ENCODE measurements at regions not wholly inside any gene's neighbourhood (a gene's known extent, or its start where the extent isn't known, plus 50 kb on each side); places are given as distances from the start of the nearest gene placed in this dataset.
"Not testable (repeated sequence)": the region's sequence is repeated elsewhere in the genome, so short reads cannot be mapped to it uniquely, and the experiment has no call there.

- DNase-seq, result no peak
Measured at GRCh38 chr18:34942276-34942675, 98.9 kb upstream of the MAPRE2 start.

- no peak for DNase-seq
Measured at GRCh38 chr18:34942975-34943374, 98.2 kb upstream of the MAPRE2 start.

GRCh38 chr18:34943587-34943986 is 97.6 kb upstream of the MAPRE2 start:
- DNase-seq, result no peak

- no peak for DNase-seq
Measured at GRCh38 chr18:34947711-34948125, 93.5 kb upstream of the MAPRE2 start.

- DNase-seq, result no peak
Measured at GRCh38 chr18:34951625-34952379, 89.4 kb upstream of the MAPRE2 start.

GRCh38 chr18:34953212-34953611 is 88.0 kb upstream of the MAPRE2 start:
- DNase-seq, result no peak

- not testable (repeated sequence) for DNase-seq
Measured at GRCh38 chr18:34955494-34955893, 85.7 kb upstream of the MAPRE2 start.

- no peak for DNase-seq
Measured at GRCh38 chr18:34956663-34957062, 84.5 kb upstream of the MAPRE2 start.

GRCh38 chr18:34957119-34957863 is 83.9 kb upstream of the MAPRE2 start:
- DNase-seq, result no peak

- DNase-seq, result no peak
Measured at GRCh38 chr18:34957864-34958259, 83.4 kb upstream of the MAPRE2 start.

- no peak for DNase-seq
Measured at GRCh38 chr18:34959211-34959829, 81.9 kb upstream of the MAPRE2 start.

GRCh38 chr18:34959989-34960388 is 81.2 kb upstream of the MAPRE2 start:
- DNase-seq, result no peak

- DNase-seq, result no peak
Measured at GRCh38 chr18:34965108-34965507, 76.1 kb upstream of the MAPRE2 start.

- no peak for DNase-seq
Measured at GRCh38 chr18:34965566-34965965, 75.6 kb upstream of the MAPRE2 start.

GRCh38 chr18:34970106-34970505 is 71.1 kb upstream of the MAPRE2 start:
- DNase-seq, result no peak

GRCh38 chr18:34971313-34971712 is 69.9 kb upstream of the MAPRE2 start:
- no peak for DNase-seq

GRCh38 chr18:34972765-34973414 is 68.3 kb upstream of the MAPRE2 start:
- no peak for DNase-seq

GRCh38 chr18:34976123-34976522 is 65.1 kb upstream of the MAPRE2 start:
- DNase-seq, result no peak

- no peak for DNase-seq
Measured at GRCh38 chr18:34976534-34976898, 64.7 kb upstream of the MAPRE2 start.

GRCh38 chr18:34976899-34977837 is 64.0 kb upstream of the MAPRE2 start:
- peak; percentile 64 for DNase-seq

- DNase-seq, result peak; percentile 16
Measured at GRCh38 chr18:34977838-34978532, 63.2 kb upstream of the MAPRE2 start.

- DNase-seq, result no peak
Measured at GRCh38 chr18:34978533-34978893, 62.7 kb upstream of the MAPRE2 start.
